ENCODE measurements at regions not wholly inside any gene's neighbourhood (a gene's known extent, or its start where the extent isn't known, plus 50 kb on each side); places are given as distances from the start of the nearest gene placed in this dataset.

- H3K9me3 ChIP-seq, result no peaks in the 10 kb centered on the region
- no peaks in the 10 kb centered on the region for H3K36me3 ChIP-seq (ENCODE audit: low read depth, missing control alignments)
- no peak overlapping the region for H3K27ac ChIP-seq
- no peak for DNase-seq
- no peaks in the 10 kb centered on the region for H3K27me3 ChIP-seq
- no peaks in the 10 kb centered on the region for H3K4me1 ChIP-seq
- intact Hi-C loops (cut with DNase I; ENCODE audit: low total_unique reads), result no loop called here
- 71 to 73% methylated on average over 2 of the region's 2 CpGs for WGBS, 2 donors
- no peak for TF ChIP-seq POLR2A (IDR thresholded peaks at IDR 0.05)
- TF ChIP-seq, protein P1, sequence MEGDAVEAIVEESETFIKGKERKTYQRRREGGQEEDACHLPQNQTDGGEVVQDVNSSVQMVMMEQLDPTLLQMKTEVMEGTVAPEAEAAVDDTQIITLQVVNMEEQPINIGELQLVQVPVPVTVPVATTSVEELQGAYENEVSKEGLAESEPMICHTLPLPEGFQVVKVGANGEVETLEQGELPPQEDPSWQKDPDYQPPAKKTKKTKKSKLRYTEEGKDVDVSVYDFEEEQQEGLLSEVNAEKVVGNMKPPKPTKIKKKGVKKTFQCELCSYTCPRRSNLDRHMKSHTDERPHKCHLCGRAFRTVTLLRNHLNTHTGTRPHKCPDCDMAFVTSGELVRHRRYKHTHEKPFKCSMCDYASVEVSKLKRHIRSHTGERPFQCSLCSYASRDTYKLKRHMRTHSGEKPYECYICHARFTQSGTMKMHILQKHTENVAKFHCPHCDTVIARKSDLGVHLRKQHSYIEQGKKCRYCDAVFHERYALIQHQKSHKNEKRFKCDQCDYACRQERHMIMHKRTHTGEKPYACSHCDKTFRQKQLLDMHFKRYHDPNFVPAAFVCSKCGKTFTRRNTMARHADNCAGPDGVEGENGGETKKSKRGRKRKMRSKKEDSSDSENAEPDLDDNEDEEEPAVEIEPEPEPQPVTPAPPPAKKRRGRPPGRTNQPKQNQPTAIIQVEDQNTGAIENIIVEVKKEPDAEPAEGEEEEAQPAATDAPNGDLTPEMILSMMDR (IDR thresholded peaks at IDR 0.05), result no peak
- H3K4me3 ChIP-seq, result no peak overlapping the region
These were observed 391.2 kb upstream of the FSIP2 start for GRCh38 chr2:185347445-185347844.

DNA sequence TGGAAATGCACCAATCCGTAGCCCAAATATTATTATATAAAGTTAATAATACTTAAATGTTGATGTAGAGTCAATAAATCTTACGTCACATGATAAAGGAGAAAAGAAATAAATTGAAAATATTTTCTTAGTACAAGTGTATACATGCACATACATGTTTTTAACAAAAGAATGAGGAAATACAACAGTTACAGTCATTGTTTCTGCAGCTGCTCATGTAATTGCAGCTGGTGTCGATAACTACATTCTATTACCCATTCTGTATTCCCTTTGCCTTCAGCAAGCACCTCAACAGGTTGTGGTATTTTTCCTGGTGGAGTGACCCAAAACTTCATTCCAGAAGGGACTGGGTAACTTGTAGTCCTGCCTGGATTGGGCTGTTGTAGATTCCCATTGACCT, 377.8 kb upstream of the FSIP2 start:
- Histone ChIP-seq H3K4me3 (no peak overlapping the region), H3K36me3 (ENCODE audit: low read depth, missing control alignments) (no peaks in the 10 kb centered on the region), H3K27ac (no peak overlapping the region), H3K9me3 (no peaks in the 10 kb centered on the region), H3K4me1 (no peaks in the 10 kb centered on the region), H3K27me3 (no peaks in the 10 kb centered on the region)
- WGBS, 2 donors, result 95 to 97% methylated on average over 3 of the region's 3 CpGs
- TF ChIP-seq, protein P1 (IDR thresholded peaks at IDR 0.05), result no peak
- no peak for TF ChIP-seq POLR2A (IDR thresholded peaks at IDR 0.05)
- intact Hi-C loops (cut with DNase I; ENCODE audit: low total_unique reads), result no loop called here
- DNase-seq, result no peak

DNA sequence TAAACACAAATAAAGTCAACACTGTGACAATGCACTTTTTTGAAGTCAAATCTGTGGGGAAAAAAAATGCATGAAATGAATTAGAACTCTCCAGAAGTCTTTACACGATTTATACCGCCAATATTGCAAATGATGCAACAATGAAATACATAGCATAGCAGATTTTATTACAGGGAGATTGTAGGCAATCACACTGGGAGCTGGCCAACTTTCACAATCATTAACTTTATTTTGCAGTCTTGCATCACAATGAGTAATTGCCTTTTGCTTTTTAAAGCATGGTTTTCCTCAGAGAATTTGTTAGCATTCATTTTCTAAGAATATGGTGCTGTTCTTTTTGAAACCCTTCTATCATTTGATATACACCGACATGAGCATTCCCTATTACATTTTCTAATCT, 366.4 kb upstream of the FSIP2 start:
- intact Hi-C loops (cut with DNase I; ENCODE audit: low total_unique reads), result no loop called here
- no peaks in the 10 kb centered on the region for H3K4me1 ChIP-seq
- H3K4me3 ChIP-seq, result no peak overlapping the region
- H3K27me3 ChIP-seq, result no peaks in the 10 kb centered on the region
- no peaks in the 10 kb centered on the region for H3K36me3 ChIP-seq (ENCODE audit: low read depth, missing control alignments)
- no peak for DNase-seq
- H3K9me3 ChIP-seq, result no peaks in the 10 kb centered on the region
- no peak overlapping the region for H3K27ac ChIP-seq
- 77 to 83% methylated on average over 3 of the region's 3 CpGs for WGBS, 2 donors
- no peak for TF ChIP-seq POLR2A (IDR thresholded peaks at IDR 0.05)
- TF ChIP-seq, protein P1 (IDR thresholded peaks at IDR 0.05), result no peak

DNA sequence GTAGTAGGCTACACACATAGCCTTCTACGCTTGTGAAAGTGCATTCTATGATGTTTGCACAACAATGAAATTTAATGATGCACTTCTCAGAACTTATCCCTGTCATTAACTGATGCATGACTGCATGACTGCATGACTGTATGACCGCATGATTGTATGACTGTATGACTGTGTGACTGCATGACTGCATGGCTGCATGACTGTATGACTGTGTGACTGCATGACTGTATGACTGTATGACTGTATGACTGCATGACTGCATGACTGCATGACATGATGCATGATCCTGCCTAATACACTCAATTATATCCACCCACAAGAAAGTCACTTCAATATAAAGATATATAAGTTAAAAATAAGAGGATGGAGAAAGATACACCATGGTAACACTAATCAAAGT, 365.4 kb upstream of the FSIP2 start:
- DNase-seq, result no peak
- H3K36me3 ChIP-seq (ENCODE audit: low read depth, missing control alignments), result no peaks in the 10 kb centered on the region
- no peaks in the 10 kb centered on the region for H3K9me3 ChIP-seq
- no peaks in the 10 kb centered on the region for H3K4me1 ChIP-seq
- no peak overlapping the region for H3K27ac ChIP-seq
- intact Hi-C loops (cut with DNase I; ENCODE audit: low total_unique reads), result no loop called here
- H3K27me3 ChIP-seq, result no peaks in the 10 kb centered on the region
- 91 to 92% methylated on average over 2 of the region's 2 CpGs for WGBS, 2 donors
- TF ChIP-seq, protein P1 (IDR thresholded peaks at IDR 0.05), result no peak
- no peak for TF ChIP-seq POLR2A (IDR thresholded peaks at IDR 0.05)
- H3K4me3 ChIP-seq, result no peak overlapping the region

- H3K27ac ChIP-seq, result no peak overlapping the region
- no peaks in the 10 kb centered on the region for H3K36me3 ChIP-seq (ENCODE audit: low read depth, missing control alignments)
- intact Hi-C loops (cut with DNase I; ENCODE audit: low total_unique reads), result no loop called here
- WGBS, 2 donors, result 70 to 85% methylated on average over 2 of the region's 2 CpGs
- H3K27me3 ChIP-seq, result no peaks in the 10 kb centered on the region
- no peaks in the 10 kb centered on the region for H3K9me3 ChIP-seq
- H3K4me3 ChIP-seq, result no peak overlapping the region
- no peak for DNase-seq
- no peak for TF ChIP-seq POLR2A (IDR thresholded peaks at IDR 0.05)
- TF ChIP-seq, protein P1 (IDR thresholded peaks at IDR 0.05), result no peak
- no peaks in the 10 kb centered on the region for H3K4me1 ChIP-seq
These were observed 363.7 kb upstream of the FSIP2 start for GRCh38 chr2:185374878-185375277.

Data from testis (tissue), 2 donors.